ENCODE measurements at regions not wholly inside any gene's neighbourhood (a gene's known extent, or its start where the extent isn't known, plus 50 kb on each side); places are given as distances from the start of the nearest gene placed in this dataset.

- no peak for TF ChIP-seq CTCF (IDR thresholded peaks at IDR 0.05; ENCODE audit: low read depth, low read length)
- TF ChIP-seq EZH2phosphoT487 (IDR thresholded peaks at IDR 0.05; ENCODE audit: low read depth), result no peak
These were observed 284.0 kb upstream of the TLE4 start for GRCh38 chr9:79287708-79288290.
